Gastrocnemius medialis (tissue), 4 donors: ENCODE measurements at regions not wholly inside any gene's neighbourhood (a gene's known extent, or its start where the extent isn't known, plus 50 kb on each side); places are given as distances from the start of the nearest gene placed in this dataset.

Source experiments
- ATAC-seq, 2 donors: fragments of 150-250 bp; one replicate each; pipeline ENCODE4 v1.9.1; 2016
- DNase-seq, 2 donors: peaks; one replicate each; pipeline ENCODE4 v3.0.0-alpha.2; 2019
- H3K27ac ChIP-seq, 4 donors: fragments of 200-600 bp; sonication (generic); 1 replicate in 1 of 4; 2 replicates in 3 of 4; pipeline ENCODE4 v1.5.1; 2016 to 2018; ENCODE audit warnings: mild to moderate bottlenecking in 2 of 4, moderate library complexity in 1 of 4
- H3K27me3 ChIP-seq, 3 donors: fragments of 200-600 bp; sonication (generic) in 2 of 3; 1 replicate in 1 of 3; 2 replicates in 2 of 3; pipeline versions ENCODE4 v1.5.1 to v1.6.0; 2016 to 2019; ENCODE audit warnings: mild to moderate bottlenecking in 1 of 3, moderate library complexity in 1 of 3
- H3K36me3 ChIP-seq, 2 donors: fragments of 200-600 bp; sonication (generic) in 1 of 2; one replicate each; pipeline ENCODE4 v1.5.1; 2017 to 2018
- H3K4me1 ChIP-seq, 2 donors: fragments of 200-600 bp; sonication (generic) in 1 of 2; one replicate each; pipeline ENCODE4 v1.5.1; 2016 to 2017; ENCODE audit warnings: mild to moderate bottlenecking in 2 of 2
- H3K4me3 ChIP-seq, 4 donors: fragments of 200-600 bp; sonication (generic) in 3 of 4; 1 replicate in 1 of 4; 2 replicates in 3 of 4; pipeline ENCODE4 v1.5.1; 2016 to 2019; ENCODE audit warnings: mild to moderate bottlenecking in 2 of 4
- H3K9me3 ChIP-seq, 3 donors: fragments of 200-600 bp; sonication (generic) in 2 of 3; 1 replicate in 1 of 3; 2 replicates in 2 of 3; pipeline ENCODE4 v1.5.1; 2016 to 2019
- POLR2A ChIP-seq, 2 donors: fragments of 450-650 bp; IDR thresholded peaks; one replicate each; pipeline ENCODE4 v1.6.1; 2017; ENCODE audit warnings: antibody characterized with exemption in 2 of 2, mild to moderate bottlenecking in 2 of 2, moderate library complexity in 2 of 2
- in situ Hi-C, 4 donors: fragments of 200-750 bp; cut with MboI; loops; one replicate each; pipeline versions ENCODE4 v1.15.0 to v1.8.0; 2017; ENCODE audit warnings: low sequenced_read_pairs in 4 of 4
- intact Hi-C: fragments of 100-400 bp; cut with DNase I; formaldehyde crosslinking; loops from one replicate; pipeline ENCODE4 v1.15.1; 2023; ENCODE audit warnings: low total_unique reads
- TF ChIP-seq, protein P1 (sequence below), 5 experiments: fragments of 450-650 bp in 3 of 5; fragments of 200-600 bp in 2 of 5; sonication (generic) in 2 of 5; IDR thresholded peaks in 4 of 5; conservative IDR thresholded peaks in 1 of 5; 1 replicate in 4 of 5; 2 replicates in 1 of 5; pipeline ENCODE4 v1.5.1; 2016 to 2019; ENCODE audit warnings: antibody characterized with exemption in 5 of 5, mild to moderate bottlenecking in 3 of 5, moderate library complexity in 3 of 5

DNA sequence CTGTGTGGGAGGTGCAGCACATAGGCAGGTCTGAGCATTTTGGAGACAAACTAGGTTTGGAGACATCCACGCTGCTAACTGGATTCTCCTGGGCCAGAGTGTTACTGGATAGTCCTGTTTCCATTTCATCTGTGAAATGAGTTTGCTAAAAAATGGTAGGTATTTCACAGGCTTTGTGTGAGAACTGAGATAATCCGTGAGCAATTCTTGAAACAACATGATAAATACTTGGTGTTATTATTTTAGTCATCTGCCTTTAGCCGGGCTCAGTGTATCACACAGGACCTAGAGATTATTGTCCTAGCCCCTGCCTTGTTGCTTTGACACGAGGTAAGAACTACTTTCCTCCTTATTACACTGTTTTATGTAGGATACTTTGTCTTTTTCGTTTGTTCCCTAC, 63.0 kb downstream of the PRR18 start:
- Histone ChIP-seq H3K4me1 (no peaks in the 10 kb centered on the region), H3K27me3 (peaks cover 0 to 8% (median 4%) of the 10 kb centered on the region in 3 donors), H3K27ac (no peak overlapping the region), H3K4me3 (no peak overlapping the region), H3K36me3 (no peaks in the 10 kb centered on the region), H3K9me3 (no peaks in the 10 kb centered on the region)
- TF ChIP-seq, protein P1, sequence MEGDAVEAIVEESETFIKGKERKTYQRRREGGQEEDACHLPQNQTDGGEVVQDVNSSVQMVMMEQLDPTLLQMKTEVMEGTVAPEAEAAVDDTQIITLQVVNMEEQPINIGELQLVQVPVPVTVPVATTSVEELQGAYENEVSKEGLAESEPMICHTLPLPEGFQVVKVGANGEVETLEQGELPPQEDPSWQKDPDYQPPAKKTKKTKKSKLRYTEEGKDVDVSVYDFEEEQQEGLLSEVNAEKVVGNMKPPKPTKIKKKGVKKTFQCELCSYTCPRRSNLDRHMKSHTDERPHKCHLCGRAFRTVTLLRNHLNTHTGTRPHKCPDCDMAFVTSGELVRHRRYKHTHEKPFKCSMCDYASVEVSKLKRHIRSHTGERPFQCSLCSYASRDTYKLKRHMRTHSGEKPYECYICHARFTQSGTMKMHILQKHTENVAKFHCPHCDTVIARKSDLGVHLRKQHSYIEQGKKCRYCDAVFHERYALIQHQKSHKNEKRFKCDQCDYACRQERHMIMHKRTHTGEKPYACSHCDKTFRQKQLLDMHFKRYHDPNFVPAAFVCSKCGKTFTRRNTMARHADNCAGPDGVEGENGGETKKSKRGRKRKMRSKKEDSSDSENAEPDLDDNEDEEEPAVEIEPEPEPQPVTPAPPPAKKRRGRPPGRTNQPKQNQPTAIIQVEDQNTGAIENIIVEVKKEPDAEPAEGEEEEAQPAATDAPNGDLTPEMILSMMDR (IDR thresholded peaks at IDR 0.05 in 4 of 5, conservative IDR thresholded peaks at IDR 0.05 in 1 of 5) = no peak
- TF ChIP-seq POLR2A (IDR thresholded peaks at IDR 0.05) = no peak
- in situ Hi-C loops (no loop called here), intact Hi-C loops (no loop called here)
- DNase-seq (no peak), ATAC-seq (no peak)

DNA sequence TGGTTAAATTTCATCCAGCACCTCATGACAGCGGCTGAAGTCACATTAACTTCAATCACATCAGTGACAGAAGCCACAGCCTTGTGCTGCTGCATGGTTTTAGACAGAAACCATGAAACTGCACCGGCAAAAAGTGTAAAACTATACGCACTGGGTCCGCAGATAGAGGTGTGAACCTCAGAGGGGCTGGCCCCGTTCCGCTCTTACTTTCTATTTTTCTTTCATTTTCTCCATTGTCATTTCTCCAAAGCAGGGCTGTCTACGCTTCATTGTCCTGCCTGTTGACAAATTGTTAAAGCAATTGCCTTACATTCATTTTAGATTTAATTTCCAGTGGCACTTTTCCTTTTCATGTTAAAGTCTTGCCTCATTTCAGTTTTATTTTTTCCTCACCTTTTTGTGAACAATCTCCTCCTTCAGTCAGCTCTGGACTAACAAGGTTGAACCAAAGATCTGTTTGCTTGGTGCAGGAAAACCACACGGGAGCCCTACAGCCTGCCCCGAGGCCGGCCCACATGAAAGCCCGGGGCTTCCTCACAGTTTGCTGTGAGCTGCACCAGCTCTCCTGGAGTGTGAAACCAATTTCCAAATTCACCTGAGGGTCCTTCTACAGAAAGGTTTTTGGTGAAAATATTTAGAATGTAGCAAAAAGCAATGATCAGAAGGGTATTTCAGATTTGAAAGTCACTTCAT, 63.7 kb downstream of the PRR18 start:
- intact Hi-C loops = no loop called here
- in situ Hi-C loops = no loop called here
- TF ChIP-seq POLR2A (IDR thresholded peaks at IDR 0.05) = no peak
- TF ChIP-seq, protein P1 (IDR thresholded peaks at IDR 0.05 in 4 of 5, conservative IDR thresholded peaks at IDR 0.05 in 1 of 5) = no peak
- H3K4me3 ChIP-seq = no peak overlapping the region
- peaks cover 0 to 4% (median 4%) of the 10 kb centered on the region in 3 donors for H3K27me3 ChIP-seq
- DNase-seq (no peak), ATAC-seq (no peak)
- no peaks in the 10 kb centered on the region for H3K9me3 ChIP-seq
- no peaks in the 10 kb centered on the region for H3K4me1 ChIP-seq
- H3K36me3 ChIP-seq = no peaks in the 10 kb centered on the region
- no peak overlapping the region for H3K27ac ChIP-seq

DNA sequence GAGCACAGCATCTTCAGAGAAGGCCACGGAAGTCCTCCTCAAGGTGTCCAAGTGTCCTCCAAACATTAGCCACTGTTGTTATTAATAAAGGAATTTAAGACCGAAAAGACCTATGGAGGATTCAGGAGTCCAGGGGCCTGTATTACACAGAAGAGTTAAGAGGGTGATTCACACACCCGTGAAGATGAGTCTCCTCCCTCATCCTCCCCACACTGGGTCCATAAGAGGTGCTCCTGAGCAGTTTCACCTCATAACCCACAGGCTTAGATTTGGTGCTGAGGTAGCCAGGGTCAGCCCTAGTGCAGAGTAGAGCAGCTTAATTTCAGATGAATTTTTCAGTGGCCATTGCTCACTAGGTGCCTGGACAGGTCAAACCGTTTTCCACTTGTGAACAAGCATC, 65.3 kb downstream of the PRR18 start:
- Histone ChIP-seq H3K27me3 (peaks cover 0 to 10% (median 4%) of the 10 kb centered on the region in 3 donors), H3K4me3 (no peak overlapping the region), H3K4me1 (no peaks in the 10 kb centered on the region), H3K9me3 (no peaks in the 10 kb centered on the region), H3K36me3 (no peaks in the 10 kb centered on the region), H3K27ac (no peak overlapping the region)
- DNase-seq (no peak), ATAC-seq (no peak)
- intact Hi-C loops = no loop called here
- in situ Hi-C loops = no loop called here
- no peak for TF ChIP-seq POLR2A (IDR thresholded peaks at IDR 0.05)
- TF ChIP-seq, protein P1 (IDR thresholded peaks at IDR 0.05 in 4 of 5, conservative IDR thresholded peaks at IDR 0.05 in 1 of 5) = no peak

DNA sequence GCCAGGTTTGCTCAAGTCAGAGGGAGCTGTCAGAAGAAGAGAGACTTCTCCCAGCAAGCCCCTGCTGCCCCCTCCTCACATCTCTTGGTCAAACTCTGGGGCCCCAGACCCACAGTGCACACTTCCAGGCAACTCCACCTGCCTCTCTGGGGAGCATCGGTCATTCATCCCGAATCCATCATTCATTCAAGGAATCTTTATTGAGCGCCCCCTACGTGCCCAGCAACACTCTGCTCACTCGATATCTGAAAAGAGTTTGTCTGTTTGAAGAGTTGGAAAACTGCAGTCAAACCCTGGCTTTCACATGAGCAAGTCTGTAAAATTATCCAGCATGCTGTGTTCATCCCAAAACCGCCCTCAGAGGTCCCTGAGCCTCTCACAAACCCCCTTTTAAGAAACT, 66.2 kb downstream of the PRR18 start:
- no peaks in the 10 kb centered on the region for H3K4me1 ChIP-seq
- no peak overlapping the region for H3K27ac ChIP-seq
- H3K27me3 ChIP-seq = peaks cover 4 to 10% (median 4%) of the 10 kb centered on the region in 3 donors
- intact Hi-C loops (no loop called here), in situ Hi-C loops (no loop called here)
- no peak for DNase-seq
- ATAC-seq = no peak
- H3K36me3 ChIP-seq = no peaks in the 10 kb centered on the region
- H3K9me3 ChIP-seq = no peaks in the 10 kb centered on the region
- H3K4me3 ChIP-seq = no peak overlapping the region
- TF ChIP-seq, protein P1 (IDR thresholded peaks at IDR 0.05 in 4 of 5, conservative IDR thresholded peaks at IDR 0.05 in 1 of 5) = no peak
- no peak for TF ChIP-seq POLR2A (IDR thresholded peaks at IDR 0.05)

DNA sequence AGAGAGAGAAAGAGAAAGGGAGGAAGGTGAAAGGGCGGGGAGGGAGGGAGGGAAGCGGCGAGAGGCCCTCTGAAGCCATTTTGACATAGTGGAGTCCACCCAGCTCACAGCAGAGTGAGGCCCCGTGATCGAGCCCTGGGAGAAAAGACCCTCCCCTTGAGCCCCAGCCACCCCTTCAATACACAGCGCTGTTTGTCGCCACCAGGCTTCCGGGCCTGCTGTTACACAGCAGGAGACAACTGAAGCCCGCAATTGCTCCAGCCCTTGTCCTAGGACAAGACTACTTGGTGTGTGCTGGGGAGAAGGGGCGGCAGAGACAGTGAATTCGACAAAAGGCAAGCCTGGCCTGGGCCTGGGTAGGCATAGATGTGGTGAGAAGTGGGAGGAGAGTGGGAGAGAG, 67.3 kb downstream of the PRR18 start:
- no peak for DNase-seq
- ATAC-seq = no peak
- intact Hi-C loops = no loop called here

More for the DNA sequence above, 67.3 kb downstream of the PRR18 start:
- Histone ChIP-seq H3K9me3 (no peaks in the 10 kb centered on the region), H3K4me3 (no peak overlapping the region), H3K36me3 (no peaks in the 10 kb centered on the region), H3K27ac (no peak overlapping the region), H3K27me3 (peaks cover 8 to 11% (median 10%) of the 10 kb centered on the region in 3 donors), H3K4me1 (no peaks in the 10 kb centered on the region)
- no peak for TF ChIP-seq POLR2A (IDR thresholded peaks at IDR 0.05)
- TF ChIP-seq, protein P1 (IDR thresholded peaks at IDR 0.05 in 4 of 5, conservative IDR thresholded peaks at IDR 0.05 in 1 of 5) = no peak
- in situ Hi-C loops = no loop called here
